Activated naive CD4-positive, alpha-beta T cell treated with anti-CD3 and anti-CD28 coated beads, Interleukin-2, amount 50 U/mL, for 72 hours (primary cell): ENCODE measurements at regions not wholly inside any gene's neighbourhood (a gene's known extent, or its start where the extent isn't known, plus 50 kb on each side); places are given as distances from the start of the nearest gene placed in this dataset.
"Not testable (repeated sequence)": the region's sequence is repeated elsewhere in the genome, so short reads cannot be mapped to it uniquely, and the experiment has no call there.

Experiments used
- ATAC-seq, 2 donors: fragments of 150-1000 bp; cut with Tn5 transposase; 2 replicates each; pipeline ENCODE4 v1.10.0; 2021; ENCODE audit warnings: mild to moderate bottlenecking in 2 of 2, moderate library complexity in 2 of 2
- DNase-seq, 2 donors: peaks; one replicate each; pipeline ENCODE4 v3.0.0; 2021 to 2022; ENCODE audit warnings: low spot score in 2 of 2
- H3K27ac Mint-ChIP-seq, 2 donors: one replicate each; pipeline ENCODE4 v1.8.0; 2022; ENCODE audit warnings: mild to moderate bottlenecking in 2 of 2, mixed read lengths in 2 of 2
- H3K36me3 Mint-ChIP-seq, 2 donors: one replicate each; pipeline ENCODE4 v1.8.0; 2022; ENCODE audit warnings: mixed read lengths in 2 of 2
- H3K9me3 Mint-ChIP-seq, 2 donors: one replicate each; pipeline ENCODE4 v1.8.0; 2022; ENCODE audit warnings: mixed read lengths in 2 of 2

DNA sequence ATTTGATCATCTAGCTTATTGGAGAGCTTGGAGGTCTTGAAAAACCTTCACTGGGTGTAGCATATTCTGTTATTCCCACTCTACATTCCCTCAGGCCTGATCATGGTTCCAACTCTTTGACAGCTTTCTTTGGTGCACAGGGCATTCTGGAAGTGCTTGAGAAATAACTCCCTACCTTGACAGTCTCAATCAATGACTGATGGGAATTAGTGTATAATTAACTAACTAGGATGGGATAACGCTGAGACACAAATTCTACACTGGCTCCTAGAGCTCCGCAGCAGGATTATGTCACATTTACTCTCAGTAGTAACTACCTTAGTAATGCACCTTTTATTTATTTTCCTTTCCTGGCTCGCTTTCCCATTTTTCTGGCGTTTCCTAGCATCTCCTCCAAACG is 236.4 kb downstream of the MAP2K6 start:
- DNase-seq = no peak
- Mint-ChIP-seq H3K36me3 (no peaks in the 10 kb centered on the region), H3K9me3 (peaks cover 4 to 10% of the 10 kb centered on the region in 2 donors), H3K27ac (no peak overlapping the region)
- ATAC-seq = no peak

GRCh38 chr17:69651921-69652320 is 237.4 kb downstream of the MAP2K6 start:
- DNase-seq (no peak), ATAC-seq (no peak)
- Mint-ChIP-seq H3K36me3 (no peaks in the 10 kb centered on the region), H3K27ac (no peak overlapping the region), H3K9me3 (peaks cover 4 to 10% of the 10 kb centered on the region in 2 donors)

DNA sequence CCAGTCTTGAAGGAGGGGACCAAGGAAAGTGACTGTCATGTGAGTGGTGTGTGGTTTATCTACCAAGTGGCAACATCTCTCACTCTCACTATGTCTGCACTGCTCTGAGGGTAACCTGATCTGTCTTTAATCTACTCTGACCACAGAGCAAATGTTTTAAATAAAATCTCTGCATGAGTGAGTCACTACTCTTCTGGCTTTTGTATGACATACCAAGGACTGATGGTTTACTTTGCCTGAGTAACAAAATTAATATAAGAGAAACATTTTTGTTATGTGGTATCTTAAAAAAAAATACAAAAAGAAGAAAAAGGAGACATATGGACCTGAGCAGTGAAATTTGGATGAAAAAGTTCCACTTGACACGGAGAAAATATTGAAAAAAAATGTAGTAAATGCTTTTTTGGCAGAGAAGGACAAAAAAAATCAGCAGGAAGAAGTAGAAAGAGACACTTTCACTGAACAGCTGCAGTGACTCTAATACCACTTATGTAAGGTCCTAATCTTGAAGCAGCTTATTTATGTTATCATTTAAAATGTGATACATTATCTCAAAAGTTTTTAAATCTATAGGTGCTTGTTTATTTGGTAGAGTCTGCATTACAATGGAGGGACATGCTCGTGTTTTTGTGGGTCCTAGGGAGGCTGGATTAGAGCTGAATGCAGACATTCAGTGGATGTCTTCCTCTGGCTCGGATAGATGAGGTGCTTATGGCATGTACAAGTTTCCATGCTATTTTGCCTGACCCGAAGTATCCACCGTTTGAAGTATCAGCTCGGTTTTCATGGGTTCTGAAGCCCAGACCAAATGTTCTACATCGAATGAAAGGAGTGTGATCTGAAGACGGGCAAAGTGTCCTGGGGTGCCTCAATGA is 240.7 kb downstream of the MAP2K6 start:
- Mint-ChIP-seq H3K9me3 (peaks cover 4% of the 10 kb centered on the region in 2 donors), H3K27ac (no peak overlapping the region), H3K36me3 (no peaks in the 10 kb centered on the region)
- peak; percentile 65 to 71 for ATAC-seq
- no peak for DNase-seq

DNA sequence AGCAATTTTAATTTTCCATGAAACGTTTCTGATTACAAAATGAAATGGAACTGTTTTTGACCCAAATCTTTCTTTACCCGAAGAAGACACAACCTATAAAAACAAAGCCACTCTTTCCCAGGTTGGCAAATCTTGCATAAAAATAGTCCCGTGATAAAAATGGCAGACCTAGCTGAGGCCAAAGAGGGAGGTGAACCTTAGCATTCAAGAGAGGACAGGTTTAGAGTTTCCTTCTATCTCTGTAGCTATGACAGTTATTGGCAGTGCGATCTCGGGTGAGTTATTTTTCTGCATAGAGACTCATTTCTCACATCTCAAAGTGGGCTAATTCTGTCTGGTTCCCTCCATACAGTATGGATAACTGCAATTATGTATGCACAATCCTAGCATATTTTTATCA is 241.4 kb downstream of the MAP2K6 start:
- ATAC-seq (no peak), DNase-seq (no peak)
- Mint-ChIP-seq H3K36me3 (no peaks in the 10 kb centered on the region), H3K9me3 (peaks cover 4% of the 10 kb centered on the region in 2 donors), H3K27ac (no peak overlapping the region)

- no peak overlapping the region for H3K27ac Mint-ChIP-seq
- DNase-seq (no peak), ATAC-seq (no peak)
- H3K36me3 Mint-ChIP-seq = no peaks in the 10 kb centered on the region
- H3K9me3 Mint-ChIP-seq = no peaks in the 10 kb centered on the region
These were observed 255.1 kb downstream of the MAP2K6 start for GRCh38 chr17:69669441-69670178.

DNA sequence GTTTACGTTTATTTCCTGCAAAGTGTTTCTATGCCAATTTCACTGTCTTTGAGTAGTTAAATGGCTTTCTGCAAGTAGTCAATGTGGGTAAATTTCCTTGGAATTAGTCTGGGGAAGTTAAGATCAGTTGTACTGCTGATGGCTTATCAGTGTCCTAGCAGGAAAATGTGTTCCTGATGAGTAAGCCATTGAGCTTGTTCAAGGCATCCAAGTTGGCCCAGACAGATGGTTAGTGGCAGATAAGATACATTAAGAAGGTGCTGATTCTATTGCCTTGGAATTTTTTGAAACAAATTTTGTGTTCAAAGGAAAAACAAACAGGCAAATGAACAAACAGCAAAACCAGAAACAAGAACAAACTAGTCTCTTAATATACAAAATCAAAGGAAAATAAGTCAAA is 258.4 kb downstream of the MAP2K6 start:
- H3K36me3 Mint-ChIP-seq = no peaks in the 10 kb centered on the region
- no peaks in the 10 kb centered on the region for H3K9me3 Mint-ChIP-seq
- no peak overlapping the region for H3K27ac Mint-ChIP-seq
- no peak for ATAC-seq
- no peak for DNase-seq

- no peak for ATAC-seq
- Mint-ChIP-seq H3K27ac (no peak overlapping the region), H3K36me3 (no peaks in the 10 kb centered on the region), H3K9me3 (no peaks in the 10 kb centered on the region)
- no peak for DNase-seq
These were observed 262.6 kb downstream of the MAP2K6 start for GRCh38 chr17:69677130-69677529.

DNA sequence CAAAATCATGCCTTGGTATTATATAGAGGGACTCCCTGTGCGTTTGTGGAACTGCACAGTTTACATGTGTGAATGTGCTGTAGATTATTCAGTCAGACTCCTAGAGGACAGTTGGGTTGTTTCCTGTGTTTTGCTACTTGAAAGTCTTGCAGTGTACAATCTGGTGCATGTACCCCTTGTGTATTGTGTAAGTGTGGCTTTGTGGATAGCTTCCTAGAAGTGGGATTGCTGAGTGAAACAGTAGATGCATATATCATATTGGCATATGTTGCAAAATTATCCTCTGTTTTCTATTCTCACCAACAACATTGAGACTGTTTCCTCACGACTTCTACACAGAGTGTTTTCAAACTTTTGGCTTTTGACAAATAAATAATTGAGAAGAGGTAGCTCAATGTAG is 263.7 kb downstream of the MAP2K6 start:
- Mint-ChIP-seq H3K27ac (no peak overlapping the region), H3K36me3 (no peaks in the 10 kb centered on the region), H3K9me3 (no peaks in the 10 kb centered on the region)
- ATAC-seq = no peak
- DNase-seq = no peak

DNA sequence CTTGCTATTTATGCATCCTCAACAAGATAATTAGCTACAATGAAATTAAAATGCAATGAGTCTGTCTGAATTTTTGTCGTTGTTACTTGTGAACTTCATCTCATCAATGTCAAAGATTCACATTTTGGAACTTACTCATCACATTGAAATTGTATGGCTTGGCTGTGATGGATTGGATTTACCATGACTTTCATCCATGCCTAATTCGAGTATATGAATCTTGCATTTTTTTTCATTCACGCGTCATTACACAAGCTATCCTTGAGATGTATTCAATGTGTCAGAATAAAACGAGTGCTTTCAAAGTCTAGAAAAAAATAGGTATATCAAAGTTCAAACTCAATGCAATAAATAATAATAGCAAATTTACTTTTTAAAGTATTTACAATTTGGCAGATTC is 265.3 kb downstream of the MAP2K6 start:
- ATAC-seq (no peak), DNase-seq (no peak)
- H3K9me3 Mint-ChIP-seq = no peaks in the 10 kb centered on the region
- H3K36me3 Mint-ChIP-seq = no peaks in the 10 kb centered on the region
- no peak overlapping the region for H3K27ac Mint-ChIP-seq

- H3K36me3 Mint-ChIP-seq = peaks cover 0 to 20% of the 10 kb centered on the region in 2 donors
- ATAC-seq (no peak), DNase-seq (no peak)
- H3K27ac Mint-ChIP-seq = no peak overlapping the region
- H3K9me3 Mint-ChIP-seq = peaks cover 4 to 14% of the 10 kb centered on the region in 2 donors
These were observed 269.8 kb downstream of the MAP2K6 start for GRCh38 chr17:69684251-69684650.

DNA sequence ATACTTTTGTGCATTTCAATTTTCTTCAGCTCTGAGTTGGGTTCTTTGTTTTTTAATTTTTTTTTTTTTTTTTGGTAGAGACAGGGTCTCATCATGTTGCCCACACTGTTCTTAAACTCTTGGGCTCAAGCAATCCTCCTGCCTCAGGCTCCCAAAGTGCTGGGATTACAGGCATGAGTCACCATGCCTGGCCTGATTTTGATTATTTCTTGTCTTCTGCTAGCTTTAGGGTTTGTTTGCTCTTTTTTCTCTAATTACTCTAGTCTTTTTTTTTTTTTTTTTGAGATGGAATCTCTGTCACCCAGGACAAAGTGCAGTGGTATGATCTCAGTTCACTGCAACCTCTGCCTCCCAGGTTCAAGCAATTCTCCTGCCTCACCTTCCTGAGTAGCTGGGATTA is 270.7 kb downstream of the MAP2K6 start:
- not testable (repeated sequence) for ATAC-seq, H3K27ac Mint-ChIP-seq, DNase-seq
- Mint-ChIP-seq H3K9me3 (peaks cover 4 to 19% of the 10 kb centered on the region in 2 donors), H3K36me3 (peaks cover 0 to 24% of the 10 kb centered on the region in 2 donors)

- ATAC-seq (no peak), DNase-seq (no peak)
- Mint-ChIP-seq H3K27ac (no peak overlapping the region), H3K9me3 (peaks cover 4 to 19% of the 10 kb centered on the region in 2 donors), H3K36me3 (peaks cover 0 to 22% of the 10 kb centered on the region in 2 donors)
These were observed 276.0 kb downstream of the MAP2K6 start for GRCh38 chr17:69690531-69690930.

DNA sequence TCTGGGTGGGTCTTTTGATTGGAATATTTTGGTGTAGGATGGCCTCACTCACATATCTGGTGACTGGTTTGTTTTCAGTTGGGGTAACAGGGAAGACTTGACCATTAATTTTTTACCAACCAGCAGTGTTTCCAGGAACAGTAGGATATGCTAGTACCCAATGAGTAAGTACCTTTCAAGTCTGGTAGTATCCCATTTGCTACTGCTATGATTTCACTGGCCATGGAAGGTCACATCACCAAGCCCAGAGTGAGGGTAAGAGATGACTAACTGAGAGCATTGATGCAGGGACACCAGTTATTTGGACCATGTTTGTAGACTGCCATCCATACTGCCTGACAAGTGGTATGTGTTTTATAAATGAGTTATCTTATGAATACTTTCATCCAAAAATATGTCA is 277.7 kb downstream of the MAP2K6 start:
- Mint-ChIP-seq H3K36me3 (peaks cover 0 to 19% of the 10 kb centered on the region in 2 donors), H3K9me3 (peaks cover 0 to 12% of the 10 kb centered on the region in 2 donors), H3K27ac (no peak overlapping the region)
- DNase-seq (no peak), ATAC-seq (no peak)

DNA sequence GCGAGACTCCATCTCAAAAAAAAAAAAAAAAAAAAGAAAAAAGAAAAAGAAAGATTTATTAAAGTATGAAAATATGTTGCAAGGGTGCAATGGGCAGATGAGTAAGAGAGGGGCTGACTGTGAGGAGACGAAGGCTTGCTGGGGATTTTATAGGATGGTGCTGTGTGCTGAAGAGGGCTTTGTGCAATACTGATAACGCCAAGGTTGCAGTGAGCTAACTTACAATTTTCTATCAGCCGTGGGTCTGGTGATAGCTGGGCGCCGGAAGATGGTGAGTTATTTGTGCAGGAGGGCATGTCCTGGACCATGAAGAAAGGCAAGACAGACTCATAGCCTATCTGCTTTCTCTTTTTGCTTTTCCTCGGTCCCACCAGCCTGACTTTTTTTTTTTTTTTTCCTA is 281.1 kb downstream of the MAP2K6 start:
- H3K27ac Mint-ChIP-seq = no peak overlapping the region
- H3K9me3 Mint-ChIP-seq = peaks cover 6 to 14% of the 10 kb centered on the region in 2 donors
- no peak for ATAC-seq
- no peak for DNase-seq
- H3K36me3 Mint-ChIP-seq = peaks cover 8 to 15% of the 10 kb centered on the region in 2 donors

DNA sequence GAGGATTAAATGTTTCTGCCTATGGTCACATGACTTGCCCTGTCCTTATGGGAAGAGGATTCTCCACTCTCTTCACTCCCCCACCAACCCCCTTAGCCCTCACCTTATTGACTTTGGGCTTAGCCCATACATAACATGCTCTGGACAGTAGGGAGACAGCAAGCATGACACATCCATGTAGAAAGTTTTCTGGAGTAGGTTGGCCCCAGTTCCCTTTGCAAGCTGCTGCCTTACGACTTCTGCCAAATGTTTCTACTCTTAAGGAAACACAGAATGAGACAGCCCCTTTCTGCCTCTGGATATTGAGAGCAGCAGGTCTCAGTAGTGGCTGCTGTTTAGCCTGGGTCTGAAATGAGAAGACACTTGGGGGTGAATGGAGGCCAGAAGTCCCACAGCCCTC is 282.2 kb downstream of the MAP2K6 start:
- DNase-seq (no peak), ATAC-seq (no peak)
- no peak overlapping the region for H3K27ac Mint-ChIP-seq
- peaks cover 8 to 15% of the 10 kb centered on the region in 2 donors for H3K36me3 Mint-ChIP-seq
- peaks cover 6 to 14% of the 10 kb centered on the region in 2 donors for H3K9me3 Mint-ChIP-seq

- ATAC-seq, DNase-seq: not testable (repeated sequence)
- peaks cover 6 to 14% of the 10 kb centered on the region in 2 donors for H3K9me3 Mint-ChIP-seq
These were observed 283.9 kb downstream of the MAP2K6 start for GRCh38 chr17:69698352-69698751.

DNA sequence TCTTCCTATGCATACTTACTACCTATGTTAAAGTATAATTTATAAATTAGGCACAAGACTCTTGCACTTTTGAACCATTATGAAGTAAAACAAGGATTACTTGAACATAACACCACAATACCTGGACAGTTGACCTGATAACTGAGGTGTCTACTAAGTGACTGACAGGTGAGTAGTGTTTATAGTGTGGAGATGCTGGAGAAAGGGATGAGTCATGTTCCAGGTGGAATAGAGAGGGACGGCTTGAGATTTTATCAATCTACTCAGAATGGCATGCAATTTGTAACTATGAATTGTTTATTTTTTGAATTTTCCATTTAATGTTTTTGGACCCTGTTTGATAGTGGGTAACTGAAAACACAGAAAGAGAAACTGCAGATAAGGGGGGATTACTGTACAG is 287.6 kb downstream of the MAP2K6 start:
- peaks cover 6 to 14% of the 10 kb centered on the region in 2 donors for H3K9me3 Mint-ChIP-seq
- H3K27ac Mint-ChIP-seq = no peak overlapping the region
- ATAC-seq (no peak), DNase-seq (no peak)
- H3K36me3 Mint-ChIP-seq = peaks cover 8 to 15% of the 10 kb centered on the region in 2 donors

More at GRCh38 chr17:69698352-69698751, 283.9 kb downstream of the MAP2K6 start:
- peaks cover 8 to 15% of the 10 kb centered on the region in 2 donors for H3K36me3 Mint-ChIP-seq
- not testable (repeated sequence) for H3K27ac Mint-ChIP-seq
